ENCODE measurements at regions not wholly inside any gene's neighbourhood (a gene's known extent, or its start where the extent isn't known, plus 50 kb on each side); places are given as distances from the start of the nearest gene placed in this dataset.

- no peak for DNase-seq (ENCODE audit: low read depth)
- no peaks in the 10 kb centered on the region for H3K27me3 ChIP-seq (ENCODE audit: control insufficient read depth, insufficient read depth, low read length)
- TF ChIP-seq CTCF (IDR thresholded peaks at IDR 0.05; ENCODE audit: insufficient read depth, low read length, poor library complexity, severe bottlenecking), result no peak
- H3K36me3 ChIP-seq (ENCODE audit: control insufficient read depth, insufficient read depth, low read length), result no peaks in the 10 kb centered on the region
- no peak overlapping the region for H3K4me3 ChIP-seq (ENCODE audit: low read depth, low read length)
Measured at GRCh38 chr4:177116161-177116560, 193.5 kb upstream of the NEIL3 start.

- DNase-seq (ENCODE audit: low read depth), result no peak
- Histone ChIP-seq H3K27me3 (ENCODE audit: control insufficient read depth, insufficient read depth, low read length) (no peaks in the 10 kb centered on the region), H3K36me3 (ENCODE audit: control insufficient read depth, insufficient read depth, low read length) (no peaks in the 10 kb centered on the region), H3K4me3 (ENCODE audit: low read depth, low read length) (no peak overlapping the region)
- no peak for TF ChIP-seq CTCF (IDR thresholded peaks at IDR 0.05; ENCODE audit: insufficient read depth, low read length, poor library complexity, severe bottlenecking)
Measured at GRCh38 chr4:177117256-177117655, 192.4 kb upstream of the NEIL3 start.

GRCh38 chr4:177118596-177118995, 191.1 kb upstream of the NEIL3 start:
- H3K4me3 ChIP-seq (ENCODE audit: low read depth, low read length), result no peak overlapping the region
- H3K36me3 ChIP-seq (ENCODE audit: control insufficient read depth, insufficient read depth, low read length), result no peaks in the 10 kb centered on the region
- H3K27me3 ChIP-seq (ENCODE audit: control insufficient read depth, insufficient read depth, low read length), result no peaks in the 10 kb centered on the region
- no peak for DNase-seq (ENCODE audit: low read depth)
- no peak for TF ChIP-seq CTCF (IDR thresholded peaks at IDR 0.05; ENCODE audit: insufficient read depth, low read length, poor library complexity, severe bottlenecking)

- Histone ChIP-seq H3K27me3 (ENCODE audit: control insufficient read depth, insufficient read depth, low read length) (no peaks in the 10 kb centered on the region), H3K4me3 (ENCODE audit: low read depth, low read length) (no peak overlapping the region), H3K36me3 (ENCODE audit: control insufficient read depth, insufficient read depth, low read length) (no peaks in the 10 kb centered on the region)
- no peak for TF ChIP-seq CTCF (IDR thresholded peaks at IDR 0.05; ENCODE audit: insufficient read depth, low read length, poor library complexity, severe bottlenecking)
- no peak for DNase-seq (ENCODE audit: low read depth)
Measured at GRCh38 chr4:177119021-177119471, 190.6 kb upstream of the NEIL3 start.

- no peaks in the 10 kb centered on the region for H3K27me3 ChIP-seq (ENCODE audit: control insufficient read depth, insufficient read depth, low read length)
- no peaks in the 10 kb centered on the region for H3K36me3 ChIP-seq (ENCODE audit: control insufficient read depth, insufficient read depth, low read length)
- DNase-seq (ENCODE audit: low read depth), result no peak
- H3K4me3 ChIP-seq (ENCODE audit: low read depth, low read length), result no peak overlapping the region
- no peak for TF ChIP-seq CTCF (IDR thresholded peaks at IDR 0.05; ENCODE audit: insufficient read depth, low read length, poor library complexity, severe bottlenecking)
Measured at GRCh38 chr4:177119691-177120090, 190.0 kb upstream of the NEIL3 start.

GRCh38 chr4:177123811-177124210, 185.9 kb upstream of the NEIL3 start:
- TF ChIP-seq CTCF (IDR thresholded peaks at IDR 0.05; ENCODE audit: insufficient read depth, low read length, poor library complexity, severe bottlenecking), result no peak

More at GRCh38 chr4:177123811-177124210, 185.9 kb upstream of the NEIL3 start:
- DNase-seq (ENCODE audit: low read depth), result no peak
- no peak overlapping the region for H3K4me3 ChIP-seq (ENCODE audit: low read depth, low read length)
- H3K27me3 ChIP-seq (ENCODE audit: control insufficient read depth, insufficient read depth, low read length), result no peaks in the 10 kb centered on the region
- no peaks in the 10 kb centered on the region for H3K36me3 ChIP-seq (ENCODE audit: control insufficient read depth, insufficient read depth, low read length)
